Activated naive CD4-positive, alpha-beta T cell treated with anti-CD3 and anti-CD28 coated beads for 36 hours (primary cell): ENCODE measurements at regions not wholly inside any gene's neighbourhood (a gene's known extent, or its start where the extent isn't known, plus 50 kb on each side); places are given as distances from the start of the nearest gene placed in this dataset.

Experiments used
- CTCF ChIA-PET: fragments of 350-600 bp; sonication (Branson Sonifier 250); formaldehyde crosslinking; loops from one replicate; lab custom pipeline; 2021; ENCODE audit warnings: antibody characterized with exemption; lab: Charles Lee
- DNase-seq: peaks from one replicate; pipeline ENCODE4 v3.0.0-alpha.2; 2020
- H3K27ac Mint-ChIP-seq: one replicate; pipeline ENCODE4 v1.8.0; 2021; ENCODE audit warnings: mild to moderate bottlenecking, mixed read lengths
- H3K27me3 Mint-ChIP-seq: one replicate; pipeline ENCODE4 v1.8.0; 2021; ENCODE audit warnings: low read depth, mixed read lengths
- H3K36me3 Mint-ChIP-seq: one replicate; pipeline ENCODE4 v1.8.0; 2021; ENCODE audit warnings: low read depth, mixed read lengths
- H3K4me1 Mint-ChIP-seq: one replicate; pipeline ENCODE4 v1.8.0; 2021; ENCODE audit warnings: low read depth, mixed read lengths
- H3K4me3 Mint-ChIP-seq: one replicate; pipeline ENCODE4 v1.8.0; 2021; ENCODE audit warnings: mild to moderate bottlenecking, moderate library complexity, mixed read lengths
- H3K9me3 Mint-ChIP-seq: one replicate; pipeline ENCODE4 v1.8.0; 2021; ENCODE audit warnings: mixed read lengths
- intact Hi-C: fragments of 100-400 bp; cut with micrococcal nuclease; formaldehyde crosslinking; loops from one replicate; pipeline ENCODE4 v1.15.1; 2023

GRCh38 chr6:56005426-56005825, 130.0 kb upstream of the BMP5 start:
- intact Hi-C loops, result no loop called here
- DNase-seq, result no peak
- Mint-ChIP-seq H3K36me3 (no peaks in the 10 kb centered on the region), H3K9me3 (peaks cover 5% of the 10 kb centered on the region), H3K4me1 (no peaks in the 10 kb centered on the region), H3K4me3 (no peak overlapping the region), H3K27me3 (no peaks in the 10 kb centered on the region), H3K27ac (no peak overlapping the region)
- CTCF ChIA-PET, result no interaction called here

GRCh38 chr6:56004426-56004825, 129.0 kb upstream of the BMP5 start:
- Mint-ChIP-seq H3K9me3 (peaks cover 5% of the 10 kb centered on the region), H3K27ac (no peak overlapping the region), H3K4me3 (no peak overlapping the region), H3K36me3 (no peaks in the 10 kb centered on the region), H3K27me3 (no peaks in the 10 kb centered on the region), H3K4me1 (no peaks in the 10 kb centered on the region)
- intact Hi-C loops, result no loop called here
- DNase-seq, result no peak
- CTCF ChIA-PET, result no interaction called here

DNA sequence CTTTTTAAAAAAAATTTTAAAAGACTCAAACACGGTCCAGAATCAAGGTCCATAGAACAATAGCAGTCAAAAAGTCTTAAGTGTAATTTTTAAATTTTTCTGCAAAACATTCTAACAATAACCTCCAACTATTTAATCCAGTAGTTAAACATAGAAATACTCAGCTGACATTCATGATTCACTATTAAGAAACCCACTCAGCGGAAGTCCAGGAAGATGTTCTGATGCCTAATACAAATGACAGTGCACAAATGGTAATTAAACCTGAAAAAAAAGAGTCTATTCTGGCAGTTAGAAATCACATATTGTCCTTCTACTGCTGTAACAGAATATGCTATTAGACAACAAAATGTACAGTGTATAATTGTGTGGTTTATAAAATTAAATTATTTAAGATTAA, 128.2 kb upstream of the BMP5 start:
- no peak overlapping the region for H3K4me3 Mint-ChIP-seq
- H3K4me1 Mint-ChIP-seq, result no peaks in the 10 kb centered on the region
- CTCF ChIA-PET, result no interaction called here
- intact Hi-C loops, result no loop called here
- H3K36me3 Mint-ChIP-seq, result no peaks in the 10 kb centered on the region
- no peak overlapping the region for H3K27ac Mint-ChIP-seq
- peaks cover 5% of the 10 kb centered on the region for H3K9me3 Mint-ChIP-seq
- DNase-seq, result no peak
- no peaks in the 10 kb centered on the region for H3K27me3 Mint-ChIP-seq

DNA sequence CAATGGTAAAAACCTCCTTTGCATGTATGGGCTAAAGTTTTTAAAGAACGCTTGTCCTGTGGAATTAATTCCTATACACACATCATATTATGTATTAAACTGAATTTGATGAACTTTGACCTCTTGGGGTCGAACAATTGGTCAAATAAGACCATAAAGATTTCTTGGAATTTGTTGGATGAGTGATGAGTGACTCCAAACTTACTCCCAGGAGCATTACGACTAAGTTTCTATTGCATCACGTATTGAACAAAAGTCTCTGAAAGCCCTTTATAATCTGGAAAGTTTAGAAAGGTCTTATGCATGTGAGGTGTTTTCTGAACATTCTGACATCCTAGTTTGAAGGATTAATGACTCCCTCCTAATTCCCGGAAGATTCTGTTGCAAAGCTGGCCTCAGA, 126.9 kb upstream of the BMP5 start:
- CTCF ChIA-PET, result no interaction called here
- no peaks in the 10 kb centered on the region for H3K4me1 Mint-ChIP-seq
- intact Hi-C loops, result no loop called here
- DNase-seq, result no peak
- no peaks in the 10 kb centered on the region for H3K36me3 Mint-ChIP-seq
- no peak overlapping the region for H3K27ac Mint-ChIP-seq
- no peak overlapping the region for H3K4me3 Mint-ChIP-seq
- H3K9me3 Mint-ChIP-seq, result peaks cover 7% of the 10 kb centered on the region
- H3K27me3 Mint-ChIP-seq, result no peaks in the 10 kb centered on the region

GRCh38 chr6:55998576-55998975, 123.2 kb upstream of the BMP5 start:
- no peak overlapping the region for H3K27ac Mint-ChIP-seq
- no peaks in the 10 kb centered on the region for H3K4me1 Mint-ChIP-seq
- intact Hi-C loops, result no loop called here
- CTCF ChIA-PET, result no interaction called here
- peaks cover 12% of the 10 kb centered on the region for H3K9me3 Mint-ChIP-seq
- no peak overlapping the region for H3K4me3 Mint-ChIP-seq
- no peaks in the 10 kb centered on the region for H3K27me3 Mint-ChIP-seq
- no peaks in the 10 kb centered on the region for H3K36me3 Mint-ChIP-seq
- no peak for DNase-seq

DNA sequence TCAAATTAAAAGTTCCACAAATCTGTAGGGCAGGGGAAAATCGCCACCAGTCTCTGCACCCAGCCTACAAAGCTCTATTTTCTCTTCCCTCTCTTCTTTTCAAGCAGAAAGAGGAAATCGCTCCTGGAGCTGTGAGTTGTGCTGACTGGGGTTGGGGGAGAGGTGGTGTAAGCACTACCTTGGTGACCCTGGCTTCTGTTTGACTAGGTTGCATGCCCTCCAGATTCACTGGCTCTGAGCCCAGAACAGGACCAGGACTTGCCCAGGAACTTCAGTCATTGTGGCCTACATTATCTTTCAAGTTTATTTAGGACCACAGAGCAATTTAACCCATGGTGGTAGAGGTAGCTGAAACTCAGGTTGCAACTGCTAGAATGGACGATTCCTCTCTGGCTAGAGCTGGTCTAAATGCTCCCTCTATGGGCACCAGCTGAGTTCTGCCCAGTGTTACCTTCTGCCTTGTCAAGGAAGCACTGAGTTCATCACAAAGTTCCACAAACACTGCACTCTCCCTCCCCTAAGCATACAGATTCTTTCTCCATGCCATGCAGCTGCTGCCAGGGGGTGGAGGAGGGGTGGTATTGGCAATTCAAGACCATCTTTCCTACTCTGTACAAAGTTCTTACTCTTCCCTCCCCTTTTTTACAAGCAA, 122.0 kb upstream of the BMP5 start:
- CTCF ChIA-PET, result no interaction called here
- H3K4me3 Mint-ChIP-seq, result no peak overlapping the region
- H3K27ac Mint-ChIP-seq, result no peak overlapping the region
- DNase-seq, result no peak
- no peaks in the 10 kb centered on the region for H3K27me3 Mint-ChIP-seq
- H3K9me3 Mint-ChIP-seq, result peaks cover 15% of the 10 kb centered on the region
- H3K36me3 Mint-ChIP-seq, result no peaks in the 10 kb centered on the region
- intact Hi-C loops, result no loop called here
- H3K4me1 Mint-ChIP-seq, result no peaks in the 10 kb centered on the region

DNA sequence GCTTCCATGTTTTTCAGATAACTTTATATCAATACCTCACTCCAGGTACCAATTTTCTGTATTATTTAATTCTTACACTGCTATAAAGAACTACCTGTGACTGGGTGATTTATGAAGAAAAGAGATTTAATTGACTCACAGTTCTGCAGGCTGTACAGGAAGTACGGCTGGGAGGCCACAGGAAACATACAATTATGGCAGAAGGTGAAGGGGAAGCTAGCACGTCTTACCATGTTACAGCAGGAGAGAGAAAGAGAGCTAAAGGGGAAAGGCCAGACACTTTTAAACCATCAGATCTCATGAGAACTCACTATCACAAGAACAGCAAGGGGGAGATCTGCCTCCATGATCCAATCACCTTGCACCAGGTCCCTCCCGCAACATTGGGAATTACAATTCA, 119.1 kb upstream of the BMP5 start:
- intact Hi-C loops, result no loop called here
- Mint-ChIP-seq H3K4me3 (no peak overlapping the region), H3K36me3 (no peaks in the 10 kb centered on the region), H3K27me3 (no peaks in the 10 kb centered on the region), H3K27ac (no peak overlapping the region), H3K9me3 (peaks cover 18% of the 10 kb centered on the region), H3K4me1 (no peaks in the 10 kb centered on the region)
- CTCF ChIA-PET, result no interaction called here
- DNase-seq, result no peak

DNA sequence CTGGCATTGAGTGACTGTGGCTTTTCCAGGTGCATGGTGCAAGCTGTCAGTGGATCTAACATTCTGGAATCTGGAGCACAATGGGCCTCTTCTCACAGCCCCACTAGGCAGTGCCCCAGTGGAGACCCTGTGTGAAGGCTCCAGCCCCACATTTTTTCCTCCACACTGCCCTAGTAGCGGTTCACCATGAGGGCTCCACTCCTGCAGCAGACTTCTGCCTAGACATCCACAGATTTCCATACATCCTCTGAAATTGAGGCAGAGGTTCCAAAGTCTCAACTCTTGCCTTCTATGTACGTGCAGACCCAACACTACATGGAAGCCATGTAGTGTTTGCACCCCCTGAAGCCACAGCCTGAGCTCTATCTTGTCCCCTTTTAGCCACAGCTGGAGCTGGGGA, 118.0 kb upstream of the BMP5 start:
- Mint-ChIP-seq H3K9me3 (peaks cover 20% of the 10 kb centered on the region), H3K4me1 (no peaks in the 10 kb centered on the region), H3K36me3 (no peaks in the 10 kb centered on the region), H3K27me3 (no peaks in the 10 kb centered on the region), H3K4me3 (no peak overlapping the region), H3K27ac (no peak overlapping the region)
- DNase-seq, result no peak
- CTCF ChIA-PET, result no interaction called here
- intact Hi-C loops, result no loop called here

DNA sequence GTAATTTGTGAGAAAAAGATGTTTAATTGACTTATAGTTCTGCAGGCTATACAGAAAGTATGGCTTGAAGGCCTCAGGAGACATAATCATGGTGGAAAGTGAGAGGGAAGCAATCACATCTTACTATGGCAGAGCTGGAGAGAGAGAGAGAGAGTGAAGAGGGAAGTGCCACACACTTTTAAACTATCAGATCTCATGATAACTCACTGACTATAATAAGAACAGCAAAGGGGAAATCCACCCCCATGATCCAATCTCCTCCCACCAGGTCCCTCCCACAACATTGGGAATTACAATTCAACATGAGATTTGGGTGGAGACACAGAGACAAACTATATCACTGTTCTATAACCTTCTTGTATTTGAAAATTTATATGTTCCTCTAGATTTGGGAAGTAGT, 117.2 kb upstream of the BMP5 start:
- no peak for DNase-seq
- Mint-ChIP-seq H3K27me3 (no peaks in the 10 kb centered on the region), H3K4me3 (no peak overlapping the region), H3K36me3 (no peaks in the 10 kb centered on the region), H3K9me3 (peaks cover 18% of the 10 kb centered on the region), H3K27ac (no peak overlapping the region), H3K4me1 (no peaks in the 10 kb centered on the region)
- intact Hi-C loops, result no loop called here
- CTCF ChIA-PET, result no interaction called here

GRCh38 chr6:55985309-55985708, 109.9 kb upstream of the BMP5 start:
- CTCF ChIA-PET, result no interaction called here
- Mint-ChIP-seq H3K4me3 (no peak overlapping the region), H3K9me3 (peaks cover 6% of the 10 kb centered on the region), H3K27ac (no peak overlapping the region), H3K27me3 (no peaks in the 10 kb centered on the region), H3K4me1 (no peaks in the 10 kb centered on the region), H3K36me3 (no peaks in the 10 kb centered on the region)
- no peak for DNase-seq
- intact Hi-C loops, result loop anchor here (10.0 kb wide), 1 partner anchor 719 kb away; no protein-coding TSS in a partner anchor

DNA sequence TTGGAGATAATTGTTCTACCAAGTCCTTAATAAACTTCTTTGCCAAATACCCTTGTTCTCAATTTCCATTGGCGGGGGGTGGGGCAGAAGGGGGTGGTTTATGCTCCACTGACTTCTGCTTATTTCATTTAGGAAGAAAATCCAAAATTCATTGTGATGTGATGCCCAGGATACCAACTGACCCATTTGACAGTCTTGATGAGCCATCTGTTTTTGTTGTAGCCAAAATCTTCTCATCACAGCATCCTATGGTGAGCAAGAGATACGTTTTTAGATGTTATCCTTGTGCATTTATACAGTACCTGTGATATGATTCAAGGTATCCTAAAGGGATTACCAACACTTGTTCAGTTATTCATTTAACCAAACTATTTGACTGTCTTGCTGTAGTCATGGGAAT, 108.5 kb upstream of the BMP5 start:
- no peaks in the 10 kb centered on the region for H3K36me3 Mint-ChIP-seq
- CTCF ChIA-PET, result no interaction called here
- H3K27me3 Mint-ChIP-seq, result no peaks in the 10 kb centered on the region
- intact Hi-C loops, result loop anchor here (10.0 kb wide), 1 partner anchor 721 kb away; no protein-coding TSS in a partner anchor
- no peaks in the 10 kb centered on the region for H3K4me1 Mint-ChIP-seq
- H3K4me3 Mint-ChIP-seq, result no peak overlapping the region
- H3K9me3 Mint-ChIP-seq, result peaks cover 4% of the 10 kb centered on the region
- DNase-seq, result no peak
- no peak overlapping the region for H3K27ac Mint-ChIP-seq

GRCh38 chr6:55981660-55982059, 106.3 kb upstream of the BMP5 start:
- intact Hi-C loops, result loop anchor here (2.0 to 10.0 kb wide), 2 partner anchors 613 to 723 kb away; no protein-coding TSS in a partner anchor
- CTCF ChIA-PET, result no interaction called here
- no peak overlapping the region for H3K27ac Mint-ChIP-seq
- DNase-seq, result no peak
- H3K36me3 Mint-ChIP-seq, result no peaks in the 10 kb centered on the region
- no peak overlapping the region for H3K4me3 Mint-ChIP-seq
- H3K9me3 Mint-ChIP-seq, result peaks cover 1% of the 10 kb centered on the region
- H3K4me1 Mint-ChIP-seq, result no peaks in the 10 kb centered on the region
- no peaks in the 10 kb centered on the region for H3K27me3 Mint-ChIP-seq

DNA sequence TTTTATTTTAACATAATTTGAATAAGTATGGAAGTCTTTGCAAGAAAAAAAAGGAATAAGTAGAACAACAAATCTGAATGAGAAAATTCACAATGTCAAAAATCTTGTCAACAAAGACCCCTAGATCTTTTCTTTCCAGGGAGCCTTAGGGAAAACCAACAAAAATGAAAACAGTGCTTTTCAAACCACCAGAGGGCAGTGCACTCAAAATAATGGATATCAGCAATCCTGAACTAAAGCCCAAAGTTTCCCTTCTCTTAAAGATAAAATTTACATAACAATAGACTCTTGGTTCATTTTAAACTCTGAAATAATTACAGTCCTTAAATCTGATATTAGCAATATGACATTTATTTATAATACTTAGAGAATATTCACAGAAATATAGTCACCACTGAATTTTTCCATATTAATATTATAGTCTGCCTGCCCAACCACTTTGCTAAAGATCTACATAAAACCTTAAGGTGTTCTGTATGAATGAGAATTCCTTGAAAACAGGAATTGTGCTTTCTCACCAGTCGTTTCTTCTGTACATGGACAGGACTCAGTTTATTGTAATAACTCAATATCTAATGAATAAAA, 105.3 kb upstream of the BMP5 start:
- no peaks in the 10 kb centered on the region for H3K4me1 Mint-ChIP-seq
- intact Hi-C loops, result loop anchor here (2.0 to 10.0 kb wide), 2 partner anchors 614 to 724 kb away; no protein-coding TSS in a partner anchor
- no peak for DNase-seq

More for the DNA sequence above, 105.3 kb upstream of the BMP5 start:
- no peaks in the 10 kb centered on the region for H3K27me3 Mint-ChIP-seq
- H3K27ac Mint-ChIP-seq, result no peak overlapping the region
- no peaks in the 10 kb centered on the region for H3K36me3 Mint-ChIP-seq
- H3K4me3 Mint-ChIP-seq, result no peak overlapping the region
- H3K9me3 Mint-ChIP-seq, result peaks cover 1% of the 10 kb centered on the region
- CTCF ChIA-PET, result no interaction called here
